ENCODE measurements at regions not wholly inside any gene's neighbourhood (a gene's known extent, or its start where the extent isn't known, plus 50 kb on each side); places are given as distances from the start of the nearest gene placed in this dataset.

DNA sequence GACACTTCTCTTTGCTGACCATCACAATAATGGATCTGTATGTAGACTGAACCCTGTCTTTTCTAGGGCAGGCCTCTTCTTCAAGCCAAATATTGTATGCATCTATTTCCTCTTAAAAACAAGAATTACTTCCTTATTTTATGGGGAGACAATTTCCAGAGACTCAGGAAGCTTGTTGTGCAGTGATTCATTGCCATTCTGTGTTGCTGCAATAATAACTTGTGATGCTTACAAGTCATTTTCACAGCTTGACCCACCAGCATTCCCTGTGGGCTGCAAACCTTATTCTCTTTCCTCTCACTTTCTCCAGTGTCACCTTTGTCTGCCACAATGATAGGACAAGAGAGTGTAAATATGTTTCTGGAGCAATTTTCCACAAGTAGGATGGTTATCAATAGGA, 276.7 kb upstream of the SGO1 start:
- H3K4me3 Mint-ChIP-seq: no peak overlapping the region
- no peaks in the 10 kb centered on the region for H3K27me3 Mint-ChIP-seq (ENCODE audit: low read depth in 3 of 3)
- Histone ChIP-seq H3K4me3 (replicated peaks in 1 of 3; ENCODE audit: low read depth in 2 of 3, low read length in 3 of 3) (no peak overlapping the region), H4K20me1 (ENCODE audit: insufficient read depth, low read length) (no peaks in the 10 kb centered on the region), H3K9me3 (replicated peaks in 1 of 2; ENCODE audit: control insufficient read depth in 1 of 2, insufficient read depth in 1 of 2, low read length in 2 of 2) (peaks cover 7 to 32% of the 10 kb centered on the region in 2 donors), H3K4me1 (ENCODE audit: control insufficient read depth in 1 of 2, insufficient read depth in 2 of 2, low read length in 2 of 2) (no peaks in the 10 kb centered on the region), H3K4me2 (replicated peaks; ENCODE audit: extremely low read depth, low read length, poor library complexity, severe bottlenecking) (no peak overlapping the region), H3K27ac (ENCODE audit: low read depth in 1 of 2, low read length in 2 of 2) (no peak overlapping the region), H3K27me3 (ENCODE audit: control insufficient read depth in 2 of 2, insufficient read depth in 2 of 2, low read length in 2 of 2) (no peaks in the 10 kb centered on the region), H3K79me2 (ENCODE audit: insufficient read depth, low read length) (no peaks in the 10 kb centered on the region), H3K36me3 (replicated peaks in 1 of 2; ENCODE audit: control insufficient read depth in 1 of 2, insufficient read depth in 2 of 2, low read length in 2 of 2) (no peaks in the 10 kb centered on the region), H3K9ac (ENCODE audit: insufficient read depth, low read length, poor library complexity, severe bottlenecking) (no peak overlapping the region), H2AFZ (ENCODE audit: insufficient read depth, low read depth, low read length, poor library complexity, severe bottlenecking) (no peak overlapping the region)
- intact Hi-C loops (cut with micrococcal nuclease): no loop called here
- no peaks in the 10 kb centered on the region for H3K36me3 Mint-ChIP-seq
- H3K9me3 Mint-ChIP-seq: peaks cover 6 to 15% (median 11%) of the 10 kb centered on the region in 7 donors
- no peak for DNase-seq
- H3K4me1 Mint-ChIP-seq: no peaks in the 10 kb centered on the region
- H3K27ac Mint-ChIP-seq: no peak overlapping the region
- TF ChIP-seq, protein P1, sequence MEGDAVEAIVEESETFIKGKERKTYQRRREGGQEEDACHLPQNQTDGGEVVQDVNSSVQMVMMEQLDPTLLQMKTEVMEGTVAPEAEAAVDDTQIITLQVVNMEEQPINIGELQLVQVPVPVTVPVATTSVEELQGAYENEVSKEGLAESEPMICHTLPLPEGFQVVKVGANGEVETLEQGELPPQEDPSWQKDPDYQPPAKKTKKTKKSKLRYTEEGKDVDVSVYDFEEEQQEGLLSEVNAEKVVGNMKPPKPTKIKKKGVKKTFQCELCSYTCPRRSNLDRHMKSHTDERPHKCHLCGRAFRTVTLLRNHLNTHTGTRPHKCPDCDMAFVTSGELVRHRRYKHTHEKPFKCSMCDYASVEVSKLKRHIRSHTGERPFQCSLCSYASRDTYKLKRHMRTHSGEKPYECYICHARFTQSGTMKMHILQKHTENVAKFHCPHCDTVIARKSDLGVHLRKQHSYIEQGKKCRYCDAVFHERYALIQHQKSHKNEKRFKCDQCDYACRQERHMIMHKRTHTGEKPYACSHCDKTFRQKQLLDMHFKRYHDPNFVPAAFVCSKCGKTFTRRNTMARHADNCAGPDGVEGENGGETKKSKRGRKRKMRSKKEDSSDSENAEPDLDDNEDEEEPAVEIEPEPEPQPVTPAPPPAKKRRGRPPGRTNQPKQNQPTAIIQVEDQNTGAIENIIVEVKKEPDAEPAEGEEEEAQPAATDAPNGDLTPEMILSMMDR (IDR thresholded peaks at IDR 0.05): no peak

DNA sequence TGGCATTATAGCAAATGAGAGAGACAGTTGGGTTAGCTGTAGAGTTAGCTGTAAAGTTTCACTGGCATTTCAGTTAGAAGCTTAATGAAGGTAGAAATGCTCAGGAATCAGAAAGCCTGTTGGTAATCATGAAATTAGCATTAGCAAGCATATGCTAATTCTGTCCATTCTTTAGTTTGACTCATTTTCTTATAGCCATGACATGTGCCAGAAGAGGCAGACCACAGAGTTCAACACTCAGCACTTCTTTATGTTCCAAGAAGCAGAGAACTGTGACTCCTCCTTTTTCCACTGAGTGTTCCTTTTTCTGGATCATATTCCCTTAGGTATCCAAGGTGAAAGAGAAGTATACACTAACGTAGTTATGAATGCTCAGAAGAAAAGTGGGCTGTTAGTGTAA, 276.2 kb upstream of the SGO1 start:
- Mint-ChIP-seq H3K27ac (no peak overlapping the region), H3K4me3 (no peak overlapping the region), H3K4me1 (no peaks in the 10 kb centered on the region), H3K27me3 (ENCODE audit: low read depth in 3 of 3) (no peaks in the 10 kb centered on the region), H3K9me3 (peaks cover 9 to 17% (median 14%) of the 10 kb centered on the region in 7 donors), H3K36me3 (no peaks in the 10 kb centered on the region)
- Histone ChIP-seq H3K79me2 (ENCODE audit: insufficient read depth, low read length) (no peaks in the 10 kb centered on the region), H3K27ac (ENCODE audit: low read depth in 1 of 2, low read length in 2 of 2) (no peak overlapping the region), H3K9ac (ENCODE audit: insufficient read depth, low read length, poor library complexity, severe bottlenecking) (no peak overlapping the region), H4K20me1 (ENCODE audit: insufficient read depth, low read length) (no peaks in the 10 kb centered on the region), H2AFZ (ENCODE audit: insufficient read depth, low read depth, low read length, poor library complexity, severe bottlenecking) (no peak overlapping the region), H3K36me3 (replicated peaks in 1 of 2; ENCODE audit: control insufficient read depth in 1 of 2, insufficient read depth in 2 of 2, low read length in 2 of 2) (no peaks in the 10 kb centered on the region), H3K4me3 (replicated peaks in 1 of 3; ENCODE audit: low read depth in 2 of 3, low read length in 3 of 3) (no peak overlapping the region), H3K4me2 (replicated peaks; ENCODE audit: extremely low read depth, low read length, poor library complexity, severe bottlenecking) (no peak overlapping the region), H3K27me3 (ENCODE audit: control insufficient read depth in 2 of 2, insufficient read depth in 2 of 2, low read length in 2 of 2) (no peaks in the 10 kb centered on the region), H3K9me3 (replicated peaks in 1 of 2; ENCODE audit: control insufficient read depth in 1 of 2, insufficient read depth in 1 of 2, low read length in 2 of 2) (peaks cover 9 to 31% of the 10 kb centered on the region in 2 donors), H3K4me1 (ENCODE audit: control insufficient read depth in 1 of 2, insufficient read depth in 2 of 2, low read length in 2 of 2) (no peaks in the 10 kb centered on the region)
- no CpG with 5 or more reads among the region's 1 CpG for WGBS (ENCODE audit: insufficient coverage)
- no peak for DNase-seq
- TF ChIP-seq, protein P1 (IDR thresholded peaks at IDR 0.05): no peak
- intact Hi-C loops (cut with micrococcal nuclease): no loop called here

Measured in CD14-positive monocyte (primary cell).